Endothelial cell of umbilical vein (primary cell): ENCODE measurements at regions not wholly inside any gene's neighbourhood (a gene's known extent, or its start where the extent isn't known, plus 50 kb on each side); places are given as distances from the start of the nearest gene placed in this dataset.

Experiments used
- BruUV-seq: library from RNA; stranded (reverse); fragments of 400-500 nt; replicated peaks from 2 replicates; lab custom pipeline; 2021; lab: Mats Ljungman, UMichigan
- CTCF ChIA-PET: fragments of 300-600, 350-600 bp; sonication (Branson Sonifier 250); formaldehyde crosslinking; loops from one replicate; lab custom pipeline; 2021; ENCODE audit warnings: antibody characterized with exemption, inconsistent platforms; lab: Charles Lee
- POLR2A ChIA-PET: fragments of 300-600, 350-600 bp; sonication (Branson Sonifier 250); formaldehyde crosslinking; loops from one replicate; lab custom pipeline; 2021; ENCODE audit warnings: antibody characterized with exemption, inconsistent platforms; lab: Charles Lee
- DNase-seq: peaks from one replicate; pipeline ENCODE4 v3.0.0-alpha.2; 2011; ENCODE audit warnings: low read depth, low spot score
- FAIRE-seq: peaks from 2 replicates; lab custom pipeline; 2011; peaks lifted over from hg19 to GRCh38; lab: Jason Lieb, UNC
- H2AFZ ChIP-seq: 2 replicates; pipeline ENCODE4 v1.6.0; 2012; ENCODE audit warnings: low read depth, low read length, control low read depth, inconsistent platforms
- H3K27ac ChIP-seq: 2 replicates; pipeline ENCODE4 v1.5.1; 2011; ENCODE audit warnings: low read depth, mild to moderate bottlenecking, control low read depth, low read length, moderate library complexity; ENCODE audit not compliant: insufficient read depth
- H3K27me3 ChIP-seq, 2 experiments: 2 replicates each; pipeline versions ENCODE4 v1.6.0 to v1.6.1; 2011; ENCODE audit warnings: low read length in 2 of 2, mixed read lengths in 1 of 2; ENCODE audit not compliant: control insufficient read depth in 2 of 2, insufficient read depth in 2 of 2
- H3K36me3 ChIP-seq, 2 experiments: 2 replicates in 1 of 2; 3 replicates in 1 of 2; pipeline ENCODE4 v1.5.1; 2011; ENCODE audit warnings: low read length in 2 of 2, mild to moderate bottlenecking in 1 of 2, moderate library complexity in 1 of 2; ENCODE audit not compliant: control insufficient read depth in 2 of 2, insufficient read depth in 2 of 2; ENCODE audit errors: extremely low read depth in 1 of 2
- H3K4me1 ChIP-seq: 3 replicates; pipeline ENCODE4 v1.5.1; 2011; ENCODE audit warnings: mild to moderate bottlenecking, low read length; ENCODE audit not compliant: control insufficient read depth, insufficient read depth; ENCODE audit errors: extremely low read depth
- H3K4me2 ChIP-seq: 2 replicates; pipeline ENCODE4 v1.6.1; 2011; ENCODE audit warnings: low read length, control low read depth, mixed read lengths; ENCODE audit not compliant: insufficient read depth
- H3K4me3 ChIP-seq, 3 experiments: fragments of 200-600 bp in 1 of 3; sonication (generic), shearing (Covaris generic) in 1 of 3; replicated peaks in 1 of 3; 2 replicates each; pipeline ENCODE4 v1.5.1; 2011 to 2016; ENCODE audit warnings: control low read depth in 3 of 3, low read length in 3 of 3, mild to moderate bottlenecking in 2 of 3, inconsistent platforms in 1 of 3, low read depth in 1 of 3, moderate library complexity in 1 of 3; ENCODE audit not compliant: insufficient read depth in 1 of 3
- H3K79me2 ChIP-seq: 2 replicates; pipeline ENCODE4 v1.6.0; 2012; ENCODE audit warnings: low read length, inconsistent platforms; ENCODE audit not compliant: control insufficient read depth, insufficient read depth
- H3K9ac ChIP-seq: replicated peaks from 2 replicates; pipeline ENCODE3; 2011; ENCODE audit warnings: low read length, control low read depth; ENCODE audit not compliant: insufficient read depth; ENCODE audit errors: extremely low read depth
- H3K9me1 ChIP-seq: replicated peaks from 3 replicates; pipeline ENCODE4 v1.6.0; 2011; ENCODE audit warnings: mild to moderate bottlenecking, low read length; ENCODE audit not compliant: control insufficient read depth, insufficient read depth; ENCODE audit errors: extremely low read depth
- H3K9me3 ChIP-seq: replicated peaks from 2 replicates; pipeline ENCODE4 v1.5.1; 2012; ENCODE audit warnings: low read length, inconsistent platforms; ENCODE audit not compliant: control insufficient read depth, insufficient read depth
- H4K20me1 ChIP-seq: replicated peaks from 2 replicates; pipeline ENCODE3; 2011; ENCODE audit warnings: mild to moderate bottlenecking, low read length; ENCODE audit not compliant: control insufficient read depth, insufficient read depth; ENCODE audit errors: extremely low read depth
- EZH2 ChIP-seq: IDR thresholded peaks from 2 replicates; pipeline ENCODE4 v1.6.1; 2012; ENCODE audit warnings: borderline replicate concordance, low read depth, mild to moderate bottlenecking, moderate library complexity, low read length, inconsistent platforms; ENCODE audit not compliant: severe bottlenecking
- FOS ChIP-seq: IDR thresholded peaks from 2 replicates; pipeline ENCODE4 v1.6.1; 2011; ENCODE audit warnings: mild to moderate bottlenecking, low read length, moderate library complexity, borderline replicate concordance; ENCODE audit not compliant: insufficient read depth
- GATA2 ChIP-seq: IDR thresholded peaks from 2 replicates; pipeline ENCODE4 v1.7.0; 2011; ENCODE audit warnings: low read depth, mild to moderate bottlenecking, moderate library complexity, mixed read lengths, low read length; ENCODE audit not compliant: insufficient read length, insufficient read depth
- JUN ChIP-seq: IDR thresholded peaks from 2 replicates; pipeline ENCODE4 v1.6.1; 2011; ENCODE audit warnings: borderline replicate concordance, low read depth; ENCODE audit not compliant: insufficient read length, insufficient read depth
- MYC ChIP-seq: IDR thresholded peaks from one replicate; pipeline ENCODE4 v1.6.1; 2011; ENCODE audit warnings: mild to moderate bottlenecking, low read depth, low read length
- POLR2A ChIP-seq: IDR thresholded peaks from 2 replicates; pipeline ENCODE4 v1.6.1; 2012; ENCODE audit warnings: low read depth, mild to moderate bottlenecking, control low read depth, low read length
- POLR2AphosphoS5 ChIP-seq: IDR thresholded peaks from 2 replicates; pipeline ENCODE4 v1.6.1; 2012; ENCODE audit warnings: low read depth, mild to moderate bottlenecking, control low read depth, low read length, moderate library complexity; ENCODE audit not compliant: insufficient read depth
- dilution Hi-C: fragments of 300-500 bp; cut with MboI; formaldehyde crosslinking; loops from one replicate; pipeline ENCODE4 v1.15.0; 2019; ENCODE audit warnings: low sequenced_read_pairs; ENCODE audit not compliant: extremely low pct_ligation_motif_present
- intact Hi-C: fragments of 100-400 bp; cut with micrococcal nuclease; formaldehyde crosslinking; loops from one replicate; pipeline ENCODE4 v1.10.0; 2022
- TF ChIP-seq, protein P1 (sequence below), 2 donors: IDR thresholded peaks; 1 replicate in 1 of 2; 2 replicates in 1 of 2; pipeline ENCODE4 v1.5.1; 2011; ENCODE audit warnings: low read length in 2 of 2, mild to moderate bottlenecking in 2 of 2, moderate library complexity in 2 of 2, control low read depth in 1 of 2, inconsistent platforms in 1 of 2, low read depth in 1 of 2; ENCODE audit not compliant: insufficient read depth in 1 of 2; ENCODE audit errors: extremely low read depth in 1 of 2
- TF ChIP-seq, protein P2 (sequence below): IDR thresholded peaks from 2 replicates; pipeline ENCODE4 v1.6.1; 2011; ENCODE audit not compliant: insufficient read depth, insufficient read length

GRCh38 chr16:48035142-48035541, 120.7 kb downstream of the ABCC12 start:
- no peaks in the 10 kb centered on the region for H3K36me3 ChIP-seq
- no peak overlapping the region for H3K9ac ChIP-seq
- TF ChIP-seq POLR2AphosphoS5: no peak
- TF ChIP-seq, protein P1, sequence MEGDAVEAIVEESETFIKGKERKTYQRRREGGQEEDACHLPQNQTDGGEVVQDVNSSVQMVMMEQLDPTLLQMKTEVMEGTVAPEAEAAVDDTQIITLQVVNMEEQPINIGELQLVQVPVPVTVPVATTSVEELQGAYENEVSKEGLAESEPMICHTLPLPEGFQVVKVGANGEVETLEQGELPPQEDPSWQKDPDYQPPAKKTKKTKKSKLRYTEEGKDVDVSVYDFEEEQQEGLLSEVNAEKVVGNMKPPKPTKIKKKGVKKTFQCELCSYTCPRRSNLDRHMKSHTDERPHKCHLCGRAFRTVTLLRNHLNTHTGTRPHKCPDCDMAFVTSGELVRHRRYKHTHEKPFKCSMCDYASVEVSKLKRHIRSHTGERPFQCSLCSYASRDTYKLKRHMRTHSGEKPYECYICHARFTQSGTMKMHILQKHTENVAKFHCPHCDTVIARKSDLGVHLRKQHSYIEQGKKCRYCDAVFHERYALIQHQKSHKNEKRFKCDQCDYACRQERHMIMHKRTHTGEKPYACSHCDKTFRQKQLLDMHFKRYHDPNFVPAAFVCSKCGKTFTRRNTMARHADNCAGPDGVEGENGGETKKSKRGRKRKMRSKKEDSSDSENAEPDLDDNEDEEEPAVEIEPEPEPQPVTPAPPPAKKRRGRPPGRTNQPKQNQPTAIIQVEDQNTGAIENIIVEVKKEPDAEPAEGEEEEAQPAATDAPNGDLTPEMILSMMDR (IDR thresholded peaks at IDR 0.05; ENCODE audit: extremely low read depth in 1 of 2, insufficient read depth in 1 of 2, low read depth in 1 of 2, low read length in 2 of 2): no peak
- TF ChIP-seq FOS: no peak
- TF ChIP-seq MYC: no peak
- no peak for TF ChIP-seq GATA2
- no peak for TF ChIP-seq POLR2A
- TF ChIP-seq, protein P2, sequence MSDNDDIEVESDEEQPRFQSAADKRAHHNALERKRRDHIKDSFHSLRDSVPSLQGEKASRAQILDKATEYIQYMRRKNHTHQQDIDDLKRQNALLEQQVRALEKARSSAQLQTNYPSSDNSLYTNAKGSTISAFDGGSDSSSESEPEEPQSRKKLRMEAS: no peak
- no peak for TF ChIP-seq EZH2
- TF ChIP-seq JUN: no peak
- ChIA-PET CTCF (interaction anchor here (1.5 kb wide), 1 partner anchor 20 kb away, joined by 5 read pairs; no protein-coding TSS in a partner anchor), POLR2A (no interaction called here)
- no peaks in the 10 kb centered on the region for H3K9me3 ChIP-seq
- H4K20me1 ChIP-seq: no peaks in the 10 kb centered on the region
- intact Hi-C loops: no loop called here
- H3K27me3 ChIP-seq: no peaks in the 10 kb centered on the region
- FAIRE-seq (no peak), DNase-seq (no peak)
- no peak overlapping the region for H3K27ac ChIP-seq
- H3K4me2 ChIP-seq: no peak overlapping the region
- BruUV-seq: no TSS peak
- no peak overlapping the region for H2AFZ ChIP-seq
- H3K79me2 ChIP-seq: no peaks in the 10 kb centered on the region
- dilution Hi-C loops: no loop called here
- no peaks in the 10 kb centered on the region for H3K9me1 ChIP-seq
- H3K4me3 ChIP-seq: no peak overlapping the region
- H3K4me1 ChIP-seq: no peaks in the 10 kb centered on the region
